NCI-H1436 (cell line): ENCODE measurements at regions not wholly inside any gene's neighbourhood (a gene's known extent, or its start where the extent isn't known, plus 50 kb on each side); places are given as distances from the start of the nearest gene placed in this dataset.
"Not testable (repeated sequence)": the region's sequence is repeated elsewhere in the genome, so short reads cannot be mapped to it uniquely, and the experiment has no call there.

Source experiments
- DNase-seq: peaks from one replicate; lab custom pipeline; 2025; lab: John Stamatoyannopoulos, UW

DNA sequence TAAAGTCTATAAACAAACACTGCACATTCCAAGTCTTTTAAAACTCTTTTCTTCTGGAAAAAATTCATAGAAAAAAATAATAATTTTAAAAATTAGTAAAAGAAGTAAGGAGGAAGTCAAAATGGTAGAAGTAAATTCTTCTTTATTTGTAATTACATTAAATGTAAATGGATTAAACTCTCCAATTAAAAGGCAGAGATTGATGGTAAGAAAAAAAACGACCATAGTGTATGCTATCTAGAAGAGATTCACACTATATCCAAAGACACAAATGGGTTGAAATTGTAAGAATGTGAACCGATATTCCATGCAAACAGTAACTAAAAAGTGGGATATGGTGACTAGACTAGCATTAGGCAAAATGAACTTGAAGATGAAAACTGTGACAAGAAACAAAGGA is 1196.1 kb upstream of the CDH2 start:
- no peak for DNase-seq

DNA sequence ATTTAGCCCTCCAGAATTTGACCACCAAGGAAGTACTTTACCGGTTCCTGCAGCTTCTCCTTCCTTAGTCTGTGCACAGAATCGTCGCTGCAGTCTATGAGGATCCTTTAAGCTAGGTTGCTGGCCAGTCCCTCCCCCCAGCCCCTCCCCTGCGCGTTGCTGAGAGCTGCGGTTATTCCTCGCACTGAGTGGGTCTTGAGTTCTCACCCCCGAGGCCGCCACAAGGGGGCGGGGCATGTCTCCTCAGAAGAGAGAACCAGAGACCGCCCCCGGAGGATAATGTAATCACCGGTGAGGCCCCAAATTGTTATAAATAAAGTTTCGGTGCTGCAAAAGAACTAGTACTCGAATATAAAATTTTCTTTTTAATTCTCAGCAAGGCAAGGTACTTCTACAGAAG is 1184.9 kb upstream of the CDH2 start:
- DNase-seq = no peak

DNA sequence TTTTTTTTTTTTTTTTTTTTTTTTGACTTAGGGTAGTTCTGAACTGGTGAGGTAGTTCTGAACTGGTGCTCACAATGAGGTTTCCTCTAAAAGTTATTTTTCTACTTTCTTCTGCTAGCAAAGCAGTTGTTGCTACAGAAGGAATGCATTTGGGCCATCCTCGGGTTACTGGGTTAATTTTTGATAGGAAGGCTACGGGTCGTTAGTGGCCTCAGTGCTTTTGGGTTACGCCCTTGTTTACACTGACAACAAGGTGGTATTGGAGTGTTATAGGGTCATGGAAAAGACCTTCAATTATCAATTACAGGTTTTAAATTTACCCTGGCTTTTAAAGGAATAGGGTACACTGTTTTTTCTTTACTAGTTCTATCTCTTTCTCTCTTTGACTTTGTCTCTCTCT is 1183.7 kb upstream of the CDH2 start:
- not testable (repeated sequence) for DNase-seq

DNA sequence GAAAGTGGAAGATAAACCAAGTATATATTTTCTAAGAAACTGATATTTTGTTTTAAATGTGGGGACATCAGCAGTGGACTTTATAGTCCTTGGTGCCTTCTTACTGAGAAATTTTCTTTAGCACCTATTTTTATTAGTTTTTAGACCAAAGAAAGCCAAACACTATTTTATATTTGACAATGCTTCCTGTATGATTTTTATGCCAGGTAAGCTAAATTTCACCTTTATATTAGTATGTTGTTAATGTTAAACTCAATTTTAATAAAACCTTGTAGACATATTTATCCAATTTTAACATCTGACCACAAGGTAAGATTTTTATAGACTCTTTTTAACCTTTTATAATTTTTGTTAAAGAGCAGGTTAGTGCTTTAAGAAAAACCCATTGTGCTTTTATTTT is 1182.3 kb upstream of the CDH2 start:
- not testable (repeated sequence) for DNase-seq

DNA sequence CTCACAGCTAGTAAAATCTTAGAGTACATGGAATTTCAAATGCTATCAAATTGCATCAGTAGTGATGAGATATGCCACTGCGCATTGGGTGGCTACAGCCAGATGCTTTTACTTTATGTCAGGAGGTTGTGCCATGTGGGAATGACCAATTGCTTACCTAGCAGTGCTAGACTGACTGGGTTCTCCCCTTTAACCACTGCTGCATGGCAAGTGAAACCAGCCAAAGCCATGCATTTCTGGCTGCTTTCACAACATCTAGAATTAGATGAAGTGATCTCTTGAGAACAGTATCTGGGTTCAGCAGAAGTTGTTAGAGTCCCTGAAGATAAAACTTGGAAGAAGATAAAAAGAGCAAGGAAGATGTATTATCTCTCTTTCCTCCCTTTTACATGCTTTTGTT is 1174.2 kb upstream of the CDH2 start:
- DNase-seq = no peak

- no peak for DNase-seq
These were observed 1152.0 kb upstream of the CDH2 start for GRCh38 chr18:29328932-29329331.

- peak; percentile 16 for DNase-seq
These were observed 1149.3 kb upstream of the CDH2 start for GRCh38 chr18:29326214-29326613.

- no peak for DNase-seq
These were observed 1144.6 kb upstream of the CDH2 start for GRCh38 chr18:29321561-29321960.

GRCh38 chr18:29313312-29313711 is 1136.4 kb upstream of the CDH2 start:
- DNase-seq = no peak

- DNase-seq = no peak
These were observed 1134.7 kb upstream of the CDH2 start for GRCh38 chr18:29311580-29311979.

GRCh38 chr18:29309366-29309765 is 1132.4 kb upstream of the CDH2 start:
- no peak for DNase-seq

- DNase-seq = no peak
These were observed 1131.1 kb upstream of the CDH2 start for GRCh38 chr18:29307982-29308381.

- DNase-seq = no peak
These were observed 1130.3 kb upstream of the CDH2 start for GRCh38 chr18:29307231-29307630.

- no peak for DNase-seq
These were observed 1128.6 kb upstream of the CDH2 start for GRCh38 chr18:29305516-29305915.

GRCh38 chr18:29301048-29301447 is 1124.1 kb upstream of the CDH2 start:
- DNase-seq = no peak

DNA sequence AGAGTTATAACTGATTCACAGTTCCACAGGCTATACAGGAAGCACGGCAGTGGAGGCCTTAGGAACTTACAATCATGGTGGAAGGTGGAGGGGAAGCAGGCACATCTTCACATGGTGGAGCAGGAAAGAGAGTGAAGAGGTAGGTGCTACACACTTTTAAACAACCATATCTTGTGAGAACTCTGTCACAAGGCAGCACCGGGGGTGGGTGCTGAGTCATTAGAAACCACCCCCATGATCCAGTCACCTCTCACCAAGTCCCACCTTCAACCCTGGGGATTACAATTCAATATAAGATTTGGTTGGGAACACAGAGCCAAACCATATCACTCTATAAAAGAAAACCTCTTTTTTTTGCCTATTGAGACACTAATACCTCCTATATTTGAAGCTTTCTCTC is 1108.5 kb upstream of the CDH2 start:
- DNase-seq = no peak

- no peak for DNase-seq
These were observed 1094.6 kb upstream of the CDH2 start for GRCh38 chr18:29271501-29271900.

- no peak for DNase-seq
These were observed 1082.9 kb upstream of the CDH2 start for GRCh38 chr18:29259838-29260237.

DNA sequence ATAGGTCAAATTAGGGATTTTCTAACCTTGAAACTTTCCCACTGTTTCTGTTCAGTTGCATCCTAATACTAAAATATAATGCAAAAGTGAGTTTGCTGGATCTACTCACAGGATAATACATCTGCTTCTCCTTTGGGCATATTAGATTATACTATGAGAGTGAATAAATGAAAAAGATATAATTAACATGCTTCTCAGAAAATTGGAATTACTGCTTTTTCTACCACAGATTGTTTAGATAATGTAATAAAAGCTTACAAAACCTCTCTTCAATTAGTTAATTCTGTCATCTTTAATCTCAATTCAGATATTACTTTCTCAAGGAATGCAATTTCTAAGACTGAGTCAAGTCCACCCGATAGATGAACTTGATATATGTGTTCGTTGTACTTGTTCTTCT is 1077.2 kb upstream of the CDH2 start:
- DNase-seq = no peak

- DNase-seq = no peak
These were observed 1074.8 kb upstream of the CDH2 start for GRCh38 chr18:29251681-29252080.

DNA sequence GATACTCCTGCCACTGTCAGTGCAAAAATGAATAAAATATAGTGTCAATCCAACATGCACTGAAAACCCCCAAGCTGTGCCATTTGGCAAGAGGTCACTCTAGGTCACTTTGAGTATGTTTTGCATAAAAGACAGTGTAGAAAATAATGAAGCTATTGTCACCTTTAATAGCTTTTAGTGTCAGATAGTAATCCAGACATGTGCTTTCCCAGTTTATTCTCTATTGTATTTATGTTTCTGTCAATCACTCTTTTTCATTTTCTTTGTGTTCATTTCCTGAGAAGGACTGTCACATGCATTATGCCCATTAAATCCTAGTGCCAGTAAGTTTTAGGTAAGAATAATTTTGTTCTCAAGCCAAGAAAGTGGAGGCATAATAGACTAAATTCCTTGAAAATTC is 1073.9 kb upstream of the CDH2 start:
- no peak for DNase-seq

GRCh38 chr18:29250259-29250658 is 1073.3 kb upstream of the CDH2 start:
- DNase-seq = no peak

GRCh38 chr18:29248805-29249204 is 1071.9 kb upstream of the CDH2 start:
- no peak for DNase-seq

- no peak for DNase-seq
These were observed 1064.3 kb upstream of the CDH2 start for GRCh38 chr18:29241199-29241598.

DNA sequence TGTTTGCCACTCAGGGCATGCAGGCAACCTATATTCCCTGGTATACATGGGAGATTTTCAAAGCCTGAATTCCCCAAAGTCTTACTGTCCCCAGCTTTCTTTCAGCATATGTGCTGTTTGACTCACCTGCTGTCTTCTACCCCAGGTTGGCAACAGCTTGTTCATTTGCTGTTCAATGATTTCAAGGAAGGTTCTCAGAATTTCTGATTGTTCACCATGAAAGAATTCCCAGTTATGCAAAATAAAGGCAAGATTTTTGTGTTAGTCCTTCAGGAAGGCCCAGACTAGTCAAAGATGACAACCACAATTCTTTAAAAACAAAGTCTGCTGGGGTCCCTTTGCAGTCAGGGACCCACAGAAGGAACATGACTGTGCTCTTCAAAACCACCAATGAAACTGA is 1057.8 kb upstream of the CDH2 start:
- DNase-seq = no peak
